GM04503 (cell line): ENCODE measurements at regions not wholly inside any gene's neighbourhood (a gene's known extent, or its start where the extent isn't known, plus 50 kb on each side); places are given as distances from the start of the nearest gene placed in this dataset.
"Not testable (repeated sequence)": the region's sequence is repeated elsewhere in the genome, so short reads cannot be mapped to it uniquely, and the experiment has no call there.

ENCODE experiments used
- DNase-seq: peaks from one replicate; pipeline ENCODE4 v3.0.0-alpha.2; 2012; ENCODE audit warnings: low read depth

DNA sequence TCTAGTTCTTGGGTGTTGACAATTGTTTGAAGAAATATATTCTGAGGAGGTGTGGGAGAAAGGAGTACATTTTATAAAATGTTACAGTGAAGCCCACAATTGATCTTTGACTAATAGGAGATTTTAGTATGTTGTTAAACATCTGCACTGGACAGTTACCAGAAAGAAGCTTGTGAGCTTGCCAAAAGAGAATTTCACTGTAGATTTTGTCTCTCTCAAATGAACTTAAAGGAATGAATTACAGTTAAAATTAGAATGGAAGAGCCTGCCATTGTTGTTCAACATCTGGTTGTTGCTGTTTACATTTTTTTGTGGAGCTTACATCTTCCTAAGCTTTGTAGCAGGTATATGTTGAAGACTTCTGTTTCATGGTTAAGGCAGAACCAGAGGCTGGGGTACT is 620.5 kb upstream of the CCDC179 start:
- no peak for DNase-seq

DNA sequence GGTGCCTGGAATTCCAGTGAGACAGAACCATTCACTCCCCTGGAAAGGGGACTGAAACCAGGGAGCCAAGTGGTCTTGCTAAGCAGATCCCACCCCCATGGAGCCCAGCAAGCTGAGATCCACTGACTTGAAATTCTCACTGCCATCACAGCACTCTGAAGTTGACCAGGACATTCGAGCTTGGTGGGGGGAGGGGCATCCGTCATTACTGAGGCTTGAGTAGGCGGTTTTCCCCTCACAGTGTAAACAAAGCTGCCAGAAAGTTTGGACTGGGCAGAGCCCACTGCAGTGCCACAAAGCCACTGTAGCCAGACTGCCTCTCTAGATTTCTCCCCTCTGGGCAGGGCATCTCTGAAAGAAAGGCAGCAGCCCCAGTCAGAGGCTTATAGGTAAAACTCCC is 623.9 kb upstream of the CCDC179 start:
- DNase-seq: not testable (repeated sequence)

DNA sequence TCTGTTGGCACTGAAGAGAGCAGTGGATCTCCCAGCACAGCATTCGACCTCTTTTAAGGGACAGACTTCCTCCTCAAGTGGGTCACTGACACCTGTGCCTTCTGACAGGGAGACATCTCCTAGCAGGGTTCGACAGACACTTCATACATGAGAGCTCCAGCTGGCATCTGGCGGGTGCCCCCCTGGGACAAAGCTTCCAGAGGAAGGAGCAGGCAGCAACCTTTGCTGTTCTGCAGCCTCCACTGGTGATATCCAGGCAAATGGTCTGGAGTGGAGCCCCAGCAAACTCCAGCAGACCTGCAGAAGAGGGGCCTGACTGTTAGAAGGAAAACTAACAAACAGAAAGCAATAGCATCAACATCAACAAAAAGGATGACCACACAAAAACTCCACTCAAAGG is 624.3 kb upstream of the CCDC179 start:
- not testable (repeated sequence) for DNase-seq

DNA sequence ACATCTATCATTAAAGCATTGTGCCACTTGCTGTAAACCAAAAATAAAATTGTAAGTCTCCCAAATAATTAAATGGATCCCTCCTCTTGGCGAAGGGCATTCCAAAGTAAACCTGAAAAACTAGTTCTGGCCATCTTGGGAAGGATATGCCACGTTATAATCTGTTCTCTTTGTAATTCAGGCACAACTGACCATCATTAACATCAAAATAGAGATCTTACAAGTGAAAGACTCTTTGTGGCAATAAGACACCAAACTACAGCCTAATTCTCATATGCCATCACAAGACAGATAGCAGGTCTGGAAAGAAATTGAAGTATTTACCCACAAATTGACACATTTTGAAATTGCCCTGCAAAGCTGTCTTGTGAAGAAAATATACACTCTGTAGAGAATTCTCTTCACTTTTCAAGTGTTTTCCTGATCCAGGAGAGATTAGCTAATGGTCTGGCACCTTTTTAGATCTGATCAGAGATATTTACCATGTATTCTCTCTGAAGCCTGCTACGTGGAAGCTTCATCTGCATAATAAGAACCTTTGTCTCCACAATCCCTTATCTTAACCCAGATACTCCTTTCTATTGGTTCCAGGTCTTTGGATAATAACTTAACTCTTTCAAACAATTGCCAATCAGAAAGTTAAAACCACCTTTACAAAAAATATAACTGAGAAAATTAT is 630.4 kb upstream of the CCDC179 start:
- no peak for DNase-seq

DNA sequence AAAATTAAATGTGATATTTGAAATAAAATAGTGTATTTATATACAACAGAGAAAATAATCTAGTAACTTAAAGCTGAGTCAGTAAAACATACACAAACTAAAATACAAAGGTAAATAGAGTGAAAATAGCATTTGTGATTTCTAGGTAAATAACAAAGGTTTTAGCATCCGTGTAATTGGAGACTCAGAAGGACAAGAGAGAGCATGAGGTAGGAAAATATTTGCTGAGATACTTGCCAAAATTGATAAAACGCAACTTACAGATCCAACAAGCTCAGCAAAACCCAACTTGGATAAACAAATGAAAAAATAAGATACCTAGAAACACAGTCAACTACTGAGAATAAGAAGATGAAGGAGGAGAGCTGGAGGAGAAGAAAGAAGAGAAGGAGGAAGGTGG is 634.7 kb upstream of the CCDC179 start:
- DNase-seq: no peak

DNA sequence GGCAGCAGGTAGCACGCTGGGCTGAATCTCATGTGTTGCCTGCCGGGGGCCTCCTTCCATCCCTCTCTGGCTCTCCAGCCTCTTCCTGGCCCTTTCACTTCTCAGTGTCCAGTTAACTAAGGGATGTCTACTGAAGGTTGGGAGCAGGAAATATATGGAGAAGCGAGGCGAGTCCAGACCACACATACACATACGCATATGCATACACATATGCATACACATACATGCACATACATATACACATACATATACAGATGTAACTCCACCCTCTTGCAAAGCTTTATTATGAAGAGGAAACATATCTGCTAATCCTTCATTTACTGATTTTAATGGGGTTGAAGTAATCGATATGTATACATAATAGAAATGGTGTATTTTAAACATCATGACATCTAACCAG is 636.1 kb upstream of the CCDC179 start:
- DNase-seq: no peak

DNA sequence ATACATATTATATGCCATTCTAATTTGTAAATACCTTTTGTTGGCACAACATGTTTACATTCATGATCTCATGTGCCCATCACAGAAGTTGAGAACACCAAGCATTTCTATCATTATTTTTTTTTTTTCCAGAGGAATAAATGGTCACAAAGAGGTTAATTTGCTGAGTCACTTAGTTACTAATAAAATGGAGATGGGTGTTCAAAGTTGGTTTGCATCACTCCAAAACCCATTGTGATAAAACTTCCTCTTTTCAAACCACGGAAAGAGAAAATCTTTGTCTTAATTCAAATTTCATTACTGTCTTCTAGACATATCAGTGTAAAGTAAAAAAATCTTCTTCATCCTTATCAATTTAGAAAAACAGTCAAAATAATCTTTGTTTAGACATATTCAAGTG is 636.8 kb upstream of the CCDC179 start:
- DNase-seq: no peak

DNA sequence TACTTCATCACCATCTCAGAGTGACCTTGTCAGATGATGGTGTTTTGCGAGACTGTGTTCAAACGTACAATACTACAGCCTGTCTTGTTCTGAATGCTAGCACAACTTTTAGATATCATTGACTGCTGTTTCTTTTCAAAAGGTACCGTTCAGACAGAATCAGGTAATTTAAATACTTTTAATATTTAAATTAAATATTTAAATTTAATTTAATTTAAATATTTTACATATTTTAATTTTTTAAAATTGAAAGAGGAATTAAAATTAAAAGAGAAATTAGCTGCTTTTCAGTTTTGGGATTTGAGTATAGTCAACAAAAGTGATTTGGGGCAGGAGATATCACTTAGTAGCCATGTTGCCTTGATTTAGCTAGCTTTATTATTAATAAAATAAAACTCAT is 642.1 kb upstream of the CCDC179 start:
- DNase-seq: no peak

DNA sequence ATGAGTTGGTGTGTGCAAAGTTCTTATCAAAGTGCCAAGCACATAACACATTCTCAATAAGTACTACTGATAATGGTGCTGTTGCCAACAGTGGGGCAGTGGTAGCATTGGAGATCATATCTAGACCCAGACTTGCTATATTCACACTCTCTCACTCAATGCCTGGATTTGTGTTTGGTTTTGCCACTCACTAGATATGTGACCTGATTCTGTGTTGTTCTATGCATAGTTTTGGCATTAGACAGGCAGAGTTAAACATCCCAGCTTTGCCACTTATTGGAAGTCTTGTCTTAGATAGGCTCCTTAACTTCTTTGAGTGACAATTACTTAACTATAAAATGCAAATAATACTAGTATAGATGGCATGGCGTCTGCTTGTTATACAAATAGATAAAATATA is 642.6 kb upstream of the CCDC179 start:
- no peak for DNase-seq

DNA sequence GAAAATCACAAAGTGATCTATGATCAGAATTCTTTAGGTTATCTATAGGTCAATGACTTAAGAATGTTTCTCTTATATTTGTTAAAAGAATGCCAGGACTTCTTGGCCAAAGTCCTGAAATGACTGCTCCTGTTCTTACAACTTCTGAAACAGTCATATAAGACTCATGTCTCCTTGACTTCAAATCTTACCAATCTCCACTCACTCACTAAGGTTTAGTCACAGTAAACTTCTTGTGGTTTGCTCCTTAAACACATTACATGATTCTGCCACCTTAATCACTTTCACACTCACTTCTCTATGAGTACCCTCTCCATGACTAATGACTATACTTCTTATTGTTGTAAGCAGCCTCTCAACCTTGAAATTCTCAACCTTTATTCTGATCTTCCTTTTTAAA is 648.7 kb upstream of the CCDC179 start:
- peak; percentile 21 for DNase-seq

DNA sequence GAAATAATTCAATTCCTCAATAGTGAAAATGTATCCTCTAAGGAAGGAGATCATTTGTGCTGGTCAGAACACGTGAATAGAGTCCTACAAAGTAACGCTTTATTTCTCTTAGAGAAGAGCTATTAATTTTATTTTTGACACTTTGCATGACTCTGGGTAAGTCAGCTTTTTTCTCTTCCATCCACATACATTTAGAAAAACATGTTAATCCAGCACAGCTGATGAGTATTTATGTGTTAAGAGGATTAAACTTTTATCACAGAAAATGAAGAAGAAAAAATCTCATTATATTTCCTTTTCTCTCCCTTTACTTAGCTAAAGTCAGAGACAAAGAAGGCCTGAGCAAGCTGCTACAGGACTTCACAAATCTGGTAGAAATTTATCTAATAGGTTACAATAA is 649.5 kb upstream of the CCDC179 start:
- DNase-seq: no peak

DNA sequence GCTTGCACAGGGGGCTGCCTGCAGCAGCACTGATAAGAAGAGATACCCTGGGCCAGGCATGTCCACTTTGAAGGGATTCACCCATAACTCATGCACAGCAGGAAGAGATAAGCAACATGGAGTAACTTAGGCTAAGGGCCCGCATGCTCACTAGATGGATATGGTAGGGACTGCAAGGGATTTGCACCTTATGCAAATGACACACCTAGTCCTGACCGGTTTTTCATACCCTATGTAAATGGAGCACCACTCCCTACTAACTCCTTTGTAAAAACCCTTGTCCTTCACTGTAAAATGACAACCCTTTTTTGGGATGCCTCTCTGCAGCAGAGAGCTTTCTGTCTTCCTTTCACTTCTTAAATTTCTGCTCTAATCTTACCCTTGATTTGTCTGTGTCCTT is 658.9 kb upstream of the CCDC179 start:
- no peak for DNase-seq

DNA sequence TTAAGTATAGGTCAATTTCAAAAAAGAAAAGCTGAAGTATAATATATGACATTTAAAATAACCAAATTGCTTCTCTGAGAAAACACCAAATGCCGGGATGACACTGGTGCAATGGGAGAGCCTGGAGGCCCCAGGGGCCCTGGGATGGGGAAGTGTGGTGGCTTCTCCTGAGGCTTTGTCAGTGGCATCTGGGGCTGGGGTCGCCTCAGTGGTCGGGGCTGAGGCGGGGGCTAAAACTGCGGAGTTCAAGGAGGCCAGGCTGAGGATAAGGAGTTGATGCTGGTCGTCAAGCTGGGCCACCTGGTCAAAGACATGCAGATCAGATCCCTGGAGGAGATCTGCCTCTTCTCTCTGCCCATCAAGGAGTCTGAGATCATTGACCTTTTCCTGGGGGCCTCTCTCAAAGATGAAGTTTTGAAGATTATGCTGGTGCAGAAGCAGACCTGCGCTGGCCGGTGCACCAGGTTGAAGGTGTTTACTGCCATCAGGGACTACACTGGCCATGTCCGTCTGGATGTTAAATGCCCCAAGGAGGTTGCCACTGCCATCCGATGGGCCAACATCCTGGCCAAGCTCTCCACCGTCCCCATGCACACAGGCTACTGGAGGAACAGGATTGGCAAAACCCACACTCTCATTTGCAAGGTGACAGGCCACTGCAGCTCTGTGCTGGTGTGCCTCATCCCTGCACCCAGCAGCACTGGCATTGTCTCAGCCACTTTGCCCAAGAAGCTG is 660.1 kb upstream of the CCDC179 start:
- DNase-seq: no peak

DNA sequence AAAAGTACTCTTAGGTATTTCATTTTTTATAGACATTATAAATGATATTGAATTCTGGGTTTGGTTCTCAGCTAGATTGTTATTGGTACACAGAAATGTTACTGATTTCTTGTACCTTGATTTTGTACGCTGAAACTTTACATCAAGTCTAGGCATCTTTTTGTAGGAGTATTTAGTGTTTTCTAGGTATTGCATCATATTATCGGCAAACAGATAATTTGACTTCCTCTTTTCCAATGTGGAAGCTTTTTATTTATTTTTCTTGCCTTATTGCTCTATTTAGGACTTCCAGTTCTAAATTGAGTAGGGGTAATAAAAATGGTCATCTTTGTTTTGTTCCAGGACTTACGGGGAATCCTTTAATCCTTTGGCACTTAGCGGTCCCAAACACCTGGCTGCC is 676.6 kb upstream of the CCDC179 start:
- no peak for DNase-seq

DNA sequence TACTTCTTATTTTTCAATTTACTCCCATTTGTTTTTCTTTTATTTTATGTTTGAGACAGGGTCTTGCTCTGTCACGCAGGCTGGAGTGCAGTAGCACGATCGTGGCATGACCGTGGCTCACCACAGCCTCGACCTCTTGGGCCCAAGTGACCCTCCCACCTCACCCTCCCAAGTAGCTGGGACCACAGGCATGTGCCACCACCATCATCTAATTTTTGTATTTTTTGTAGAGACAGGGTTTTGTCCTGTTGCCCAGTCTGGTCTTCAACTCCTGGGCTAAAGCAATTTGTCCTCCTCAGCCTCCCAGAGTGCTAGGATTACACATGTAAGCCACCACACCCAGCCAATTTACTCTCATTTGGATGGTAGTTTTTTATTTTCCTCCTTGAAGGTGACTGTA is 679.3 kb upstream of the CCDC179 start:
- DNase-seq: no peak

DNA sequence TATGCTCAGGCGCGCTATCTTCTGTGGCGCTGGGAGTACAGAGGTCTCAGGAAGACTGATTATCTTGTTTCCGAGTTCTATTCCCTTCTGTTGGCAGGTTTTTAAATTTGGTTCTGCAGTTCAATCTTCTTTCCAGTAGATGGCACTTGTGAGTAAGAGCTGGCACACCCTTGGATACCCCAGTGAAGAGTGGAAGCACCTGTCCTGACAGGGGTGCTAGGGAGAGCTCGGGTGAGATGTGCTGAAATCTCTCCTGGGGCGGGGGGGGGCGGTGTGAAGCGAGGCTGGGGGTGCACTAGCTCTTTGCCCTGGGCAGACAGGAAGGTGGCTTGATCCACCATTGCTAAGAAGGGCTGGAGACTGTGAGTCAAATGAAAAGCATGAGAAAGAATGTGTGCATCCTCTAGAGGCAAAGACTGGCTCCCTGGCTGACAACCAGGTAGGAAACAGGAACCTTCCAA is 679.9 kb upstream of the CCDC179 start:
- no peak for DNase-seq

DNA sequence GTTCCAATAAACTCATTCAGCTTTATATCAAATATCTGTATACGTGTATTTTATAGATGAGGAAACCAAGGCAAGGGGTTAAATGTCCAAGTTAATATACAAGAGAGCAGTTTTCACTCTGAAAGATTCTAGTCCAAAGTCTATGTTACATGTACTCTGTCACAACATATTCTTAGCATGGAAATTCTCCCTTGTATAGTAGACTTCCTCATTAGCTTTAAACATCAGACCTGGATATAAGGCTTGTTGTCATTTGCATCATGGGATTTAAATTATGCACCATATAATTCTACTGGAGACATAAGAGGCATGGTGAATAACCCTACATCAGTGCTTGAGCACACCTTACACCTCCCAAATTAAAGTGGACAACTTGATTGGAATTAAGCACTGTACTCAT is 681.9 kb upstream of the CCDC179 start:
- DNase-seq: no peak

DNA sequence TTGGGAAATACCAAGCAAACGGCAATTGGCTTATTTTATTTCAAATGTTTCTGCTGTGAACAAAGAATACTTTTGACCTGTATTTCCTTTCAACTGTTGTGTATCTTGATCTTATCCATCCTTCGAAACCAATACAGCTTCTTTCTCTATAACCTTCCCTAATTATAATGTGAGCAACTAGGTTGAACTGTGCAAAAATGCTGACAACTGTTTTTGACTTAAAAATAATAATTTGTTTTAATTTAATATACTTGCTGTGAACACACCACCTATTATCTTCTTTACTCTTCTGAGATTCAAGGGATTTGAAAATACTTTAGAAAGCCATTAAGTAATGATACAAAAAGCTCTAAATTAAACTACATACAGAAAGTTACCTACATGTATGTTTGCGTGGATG is 682.5 kb upstream of the CCDC179 start:
- DNase-seq: no peak

DNA sequence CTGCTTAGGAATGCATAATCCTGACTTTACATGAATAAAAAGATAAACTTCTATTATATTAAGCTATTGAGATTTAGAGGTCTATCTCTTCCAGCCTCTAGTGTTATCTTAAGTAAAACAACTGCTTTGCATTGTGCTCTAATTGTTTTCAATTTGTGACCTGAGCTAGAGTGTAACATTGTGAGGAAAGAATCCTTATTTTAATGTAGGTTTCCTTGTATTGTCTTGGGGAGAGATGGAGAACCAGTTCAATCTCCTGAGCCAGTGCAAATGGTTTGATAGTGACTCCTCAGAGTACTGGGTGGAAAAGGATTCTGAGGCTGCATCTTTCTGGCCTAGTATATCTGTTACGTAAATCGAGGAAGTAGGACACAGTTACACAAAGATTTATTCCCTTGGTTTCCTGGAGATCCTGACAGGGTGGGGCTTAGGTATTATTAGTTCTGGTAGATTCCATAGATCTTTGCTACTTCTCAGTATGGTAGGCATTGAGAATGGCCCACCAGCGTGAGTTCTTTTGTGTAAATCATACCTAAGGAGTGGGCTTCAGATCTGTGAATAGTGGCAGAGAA is 683.5 kb upstream of the CCDC179 start:
- no peak for DNase-seq

DNA sequence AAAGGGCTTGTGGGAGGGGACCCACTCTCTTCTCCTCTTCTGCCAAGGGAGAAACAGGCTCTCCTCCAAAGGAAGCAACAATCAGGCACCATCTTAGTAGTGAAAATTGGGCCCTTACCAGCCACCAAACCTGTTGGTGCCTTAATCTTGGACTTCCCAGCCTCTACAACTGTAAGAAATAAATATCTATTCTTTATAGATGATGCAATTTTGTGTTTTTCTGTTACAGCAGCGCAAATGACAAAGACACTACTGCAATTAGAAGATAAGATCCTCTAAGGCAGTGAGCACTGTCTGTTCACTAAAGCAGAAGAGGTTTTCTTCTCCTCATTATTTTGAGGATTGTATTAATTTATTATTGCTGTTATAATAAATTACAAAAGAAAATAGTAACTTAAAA is 691.4 kb upstream of the CCDC179 start:
- DNase-seq: no peak

DNA sequence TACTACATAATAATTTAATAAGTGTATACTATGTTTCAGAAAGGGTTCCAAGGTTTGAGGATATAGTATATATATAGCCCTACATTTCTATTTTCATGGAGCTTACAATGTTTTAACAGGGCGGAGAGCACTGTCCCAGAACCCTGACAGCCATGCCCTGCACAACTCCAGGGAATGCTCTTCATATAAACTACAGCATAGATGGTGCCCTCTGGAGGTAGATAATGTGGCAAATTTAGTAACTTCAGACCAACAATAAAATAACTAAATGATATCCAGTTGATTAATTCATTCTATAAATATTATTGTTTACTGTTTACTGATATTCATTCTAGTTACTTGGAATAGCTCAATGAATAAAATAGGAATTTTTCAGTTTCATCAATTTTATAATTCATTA is 693.7 kb upstream of the CCDC179 start:
- DNase-seq: no peak

DNA sequence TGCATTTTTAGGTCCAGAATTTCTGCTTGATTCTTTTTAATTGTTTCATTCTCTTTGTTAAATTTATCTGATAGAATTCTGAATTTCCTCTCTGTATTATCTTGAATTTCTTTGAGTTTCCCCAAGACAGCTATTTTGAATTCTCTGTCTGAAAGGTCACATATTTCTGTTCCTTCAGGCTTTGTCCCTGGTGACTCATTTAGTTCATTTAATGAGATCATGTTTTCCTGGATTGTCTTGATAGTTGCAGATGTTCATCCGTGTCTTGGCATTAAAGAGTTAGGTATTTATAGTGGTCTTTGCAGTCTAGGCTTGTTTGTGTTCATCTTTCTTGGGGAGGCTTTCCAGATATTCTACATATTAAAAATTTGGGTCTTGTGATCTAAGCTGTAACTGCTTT is 694.8 kb upstream of the CCDC179 start:
- no peak for DNase-seq

DNA sequence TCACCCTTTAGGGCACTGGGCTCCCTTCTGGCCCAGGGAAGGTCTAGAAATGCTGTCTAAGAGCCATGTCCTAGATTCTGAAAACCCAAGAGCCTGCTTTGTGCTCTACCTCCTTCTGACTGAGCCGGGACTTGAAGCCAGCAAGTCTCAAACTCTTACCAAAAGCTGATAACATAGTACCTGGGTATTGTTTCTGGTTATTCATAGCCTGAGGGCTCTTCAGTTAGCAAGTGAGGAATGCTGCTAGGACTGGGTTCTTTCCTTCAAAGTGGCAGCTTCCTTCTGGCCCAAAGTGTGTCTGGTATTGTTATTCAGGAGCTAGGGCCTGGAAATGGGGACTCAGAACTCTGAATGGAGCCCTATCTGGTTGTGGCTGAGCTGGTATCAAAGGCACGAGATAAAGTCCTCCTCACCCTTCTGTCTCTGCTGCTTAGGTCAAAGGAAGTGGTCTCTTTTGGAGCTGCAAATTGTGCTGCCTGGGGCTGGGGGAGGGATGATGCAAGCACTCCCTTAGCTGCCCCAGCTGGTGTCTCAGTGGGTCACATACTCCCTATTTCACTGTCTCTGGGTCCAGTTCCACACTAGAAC is 696.0 kb upstream of the CCDC179 start:
- no peak for DNase-seq
